K562 (cell line): ENCODE measurements at regions not wholly inside any gene's neighbourhood (a gene's known extent, or its start where the extent isn't known, plus 50 kb on each side); places are given as distances from the start of the nearest gene placed in this dataset.

ENCODE experiments used
- ATAC-seq: fragments of 200-7000 bp; cut with Tn5 transposase; 3 replicates; pipeline ENCODE4 v1.9.1; 2020; ENCODE audit warnings: moderate library complexity
- BruUV-seq: library from RNA; stranded (reverse); fragments of 400-500 nt; replicated peaks from 2 replicates; lab custom pipeline; 2021; lab: Mats Ljungman, UMichigan
- CTCF ChIA-PET: fragments of 300-600 bp; formaldehyde crosslinking; extraction: SDS; loops from one replicate; lab custom pipeline; 2021; ENCODE audit warnings: low intra/inter-chr PET ratio; lab: Yijun Ruan, JAX
- POLR2A ChIA-PET: fragments of 300-600, 350-650 bp; sonication (Branson Sonifier 250); formaldehyde crosslinking; extraction: SDS; loops from one replicate; lab custom pipeline; 2021; ENCODE audit warnings: antibody characterized with exemption, inconsistent platforms; lab: Yijun Ruan, JAX
- DNase-seq, 4 experiments: peaks; one replicate each; pipeline versions ENCODE4 v3.0.0 to v3.0.0-alpha.2; 2011 to 2018; ENCODE audit warnings: low spot score in 3 of 4, mixed read lengths in 3 of 4; ENCODE audit errors: extremely low read depth in 1 of 4
- FAIRE-seq: peaks from 2 replicates; lab custom pipeline; 2011; peaks lifted over from hg19 to GRCh38; lab: Jason Lieb, UNC
- H2AFZ ChIP-seq: 2 replicates; pipeline ENCODE4 v1.6.0; 2011; ENCODE audit warnings: low read depth, low read length, control low read depth, inconsistent platforms
- H3K27ac ChIP-seq: fragments of 200-600 bp; 3 replicates; pipeline ENCODE4 v1.8.0; 2011; ENCODE audit warnings: low read depth, mild to moderate bottlenecking, control low read depth, inconsistent platforms, low read length, moderate library complexity, mixed read lengths; ENCODE audit errors: extremely low read depth
- H3K27me3 ChIP-seq, 2 experiments: fragments of 300-600 bp in 1 of 2; 2 replicates in 1 of 2; 3 replicates in 1 of 2; pipeline versions ENCODE4 v1.6.0 to v1.8.0; 2011; ENCODE audit warnings: inconsistent platforms in 2 of 2, low read length in 2 of 2, mild to moderate bottlenecking in 1 of 2, mixed read lengths in 1 of 2, moderate library complexity in 1 of 2; ENCODE audit not compliant: control insufficient read depth in 2 of 2, insufficient read depth in 2 of 2
- H3K36me3 ChIP-seq: fragments of 300-600 bp; 3 replicates; pipeline ENCODE4 v1.8.0; 2011; ENCODE audit warnings: mild to moderate bottlenecking, low read length, inconsistent platforms; ENCODE audit not compliant: control insufficient read depth, insufficient read depth
- H3K4me1 ChIP-seq, 2 experiments: fragments of 200-600 bp in 1 of 2; replicated peaks in 1 of 2; 2 replicates in 1 of 2; 3 replicates in 1 of 2; pipeline versions ENCODE4 v1.5.1 to v1.8.0; 2011; ENCODE audit warnings: inconsistent platforms in 2 of 2, low read length in 2 of 2, mild to moderate bottlenecking in 1 of 2, mixed read lengths in 1 of 2, moderate library complexity in 1 of 2; ENCODE audit not compliant: control insufficient read depth in 2 of 2, insufficient read depth in 2 of 2
- H3K4me2 ChIP-seq: 2 replicates; pipeline ENCODE4 v1.6.1; 2011; ENCODE audit warnings: low read length, control low read depth, inconsistent platforms, mixed read lengths; ENCODE audit not compliant: insufficient read depth
- H3K4me3 ChIP-seq: fragments of 200-600 bp; sonication (generic), shearing (Covaris generic); 2 replicates; pipeline ENCODE4 v1.5.1; 2016; ENCODE audit warnings: control low read depth, inconsistent platforms
- H3K79me2 ChIP-seq: fragments of 200-600 bp; 3 replicates; pipeline ENCODE4 v1.8.0; 2011; ENCODE audit warnings: low read length, inconsistent platforms; ENCODE audit not compliant: control insufficient read depth, insufficient read depth
- H3K9ac ChIP-seq, 2 experiments: 2 replicates each; pipeline versions ENCODE4 v1.6.0 to v1.6.1; 2011; ENCODE audit warnings: low read depth in 2 of 2, low read length in 2 of 2, control low read depth in 1 of 2, inconsistent platforms in 1 of 2, mild to moderate bottlenecking in 1 of 2, mixed read lengths in 1 of 2; ENCODE audit not compliant: insufficient read depth in 1 of 2
- H3K9me1 ChIP-seq: one replicate; pipeline ENCODE4 v1.6.0; 2011; ENCODE audit warnings: inconsistent platforms, mild to moderate bottlenecking, low read length, moderate library complexity; ENCODE audit not compliant: control insufficient read depth, insufficient read depth
- H3K9me3 ChIP-seq: replicated peaks from 2 replicates; pipeline ENCODE4 v1.5.1; 2011; ENCODE audit warnings: low read depth, low read length, inconsistent platforms; ENCODE audit not compliant: control insufficient read depth, insufficient read depth
- H4K20me1 ChIP-seq: replicated peaks from 2 replicates; pipeline ENCODE4 v1.6.1; 2011; ENCODE audit warnings: low read length, inconsistent platforms, mixed read lengths; ENCODE audit not compliant: control insufficient read depth, insufficient read depth
- ASH1L ChIP-seq: fragments of 450-650 bp; IDR thresholded peaks from 2 replicates; pipeline ENCODE4 v1.6.1; 2018; ENCODE audit warnings: borderline replicate concordance, mild to moderate bottlenecking, low read depth; ENCODE audit not compliant: partially characterized antibody
- EHMT2 ChIP-seq: fragments of 450-650 bp; IDR thresholded peaks from 2 replicates; pipeline ENCODE4 v1.6.1; 2018; ENCODE audit warnings: antibody characterized with exemption
- FOS ChIP-seq: IDR thresholded peaks from 3 replicates; pipeline ENCODE4 v1.6.1; 2011; ENCODE audit not compliant: insufficient read length; ENCODE audit errors: extremely low read depth
- HMGXB4 ChIP-seq: sonication (generic); formaldehyde crosslinking; IDR thresholded peaks from 2 replicates; pipeline ENCODE4 v1.8.1; 2023; ENCODE audit warnings: mild to moderate bottlenecking, missing genetic modification reagents
- KAT7 ChIP-seq: sonication (generic); formaldehyde crosslinking; IDR thresholded peaks from 2 replicates; pipeline ENCODE4 v1.8.0; 2022; ENCODE audit warnings: missing genetic modification reagents, mild to moderate bottlenecking, borderline replicate concordance
- LEF1 ChIP-seq: fragments of 450-650 bp; IDR thresholded peaks from 2 replicates; pipeline ENCODE4 v1.6.1; 2016; ENCODE audit warnings: mild to moderate bottlenecking
- MED1 ChIP-seq: sonication (generic); formaldehyde crosslinking; IDR thresholded peaks from 2 replicates; pipeline ENCODE4 v1.8.1; 2023; ENCODE audit warnings: missing genetic modification reagents, borderline replicate concordance
- U2AF2 ChIP-seq: fragments of 200-400 bp; formaldehyde crosslinking; optimal IDR thresholded peaks from 2 replicates; pipeline ENCODE3; 2017; ENCODE audit warnings: low read depth, mild to moderate bottlenecking, low read length
- ZBTB8A ChIP-seq: fragments of 450-650 bp; IDR thresholded peaks from 2 replicates; pipeline ENCODE4 v1.6.1; 2018; ENCODE audit warnings: mild to moderate bottlenecking, moderate library complexity; ENCODE audit not compliant: partially characterized antibody
- ZFX ChIP-seq: sonication (generic); formaldehyde crosslinking; IDR thresholded peaks from 2 replicates; pipeline ENCODE4 v1.8.0; 2022; ENCODE audit warnings: mild to moderate bottlenecking, missing genetic modification reagents, moderate library complexity
- ZNF507 ChIP-seq: conservative IDR thresholded peaks from 2 replicates; pipeline ENCODE4 v1.6.1; 2017; ENCODE audit warnings: missing genetic modification characterization, missing compliant biosample characterization
- ZNF586 ChIP-seq: fragments of 450-650 bp; formaldehyde crosslinking; conservative IDR thresholded peaks from 2 replicates; pipeline ENCODE4 v1.4.0; 2020; ENCODE audit warnings: mild to moderate bottlenecking, moderate library complexity
- WGBS: fragments of 100-300 bp; shearing (Covaris generic); methylation state at CpG from one replicate; pipeline ENCODE4 v1.1.6; 2016; ENCODE audit warnings: low coverage, mixed read lengths; ENCODE audit not compliant: insufficient coverage; ENCODE audit errors: missing lambda C conversion rate; 5-methylcytosine and 5-hydroxymethylcytosine counted together
- in situ Hi-C: fragments of 300-500 bp; cut with MboI; formaldehyde crosslinking; loops from 4 replicates; pipeline ENCODE4 v1.15.0; 2018; ENCODE audit warnings: inconsistent platforms, mixed read lengths
- intact Hi-C: fragments of 100-400 bp; cut with micrococcal nuclease; formaldehyde crosslinking; loops from 2 replicates; pipeline ENCODE4 v1.14.2; 2022
- TF ChIP-seq, protein P1 (sequence below), 2 experiments: fragments of 250-450 bp in 1 of 2; fragments of 450-650 bp in 1 of 2; sonication (Bioruptor Pico) in 1 of 2; IDR thresholded peaks; 2 replicates each; pipeline versions ENCODE4 v1.6.1 to v1.8.0; 2016 to 2021; ENCODE audit warnings: mild to moderate bottlenecking in 2 of 2, moderate library complexity in 2 of 2, missing compliant biosample characterization in 1 of 2, missing genetic modification characterization in 1 of 2

DNA sequence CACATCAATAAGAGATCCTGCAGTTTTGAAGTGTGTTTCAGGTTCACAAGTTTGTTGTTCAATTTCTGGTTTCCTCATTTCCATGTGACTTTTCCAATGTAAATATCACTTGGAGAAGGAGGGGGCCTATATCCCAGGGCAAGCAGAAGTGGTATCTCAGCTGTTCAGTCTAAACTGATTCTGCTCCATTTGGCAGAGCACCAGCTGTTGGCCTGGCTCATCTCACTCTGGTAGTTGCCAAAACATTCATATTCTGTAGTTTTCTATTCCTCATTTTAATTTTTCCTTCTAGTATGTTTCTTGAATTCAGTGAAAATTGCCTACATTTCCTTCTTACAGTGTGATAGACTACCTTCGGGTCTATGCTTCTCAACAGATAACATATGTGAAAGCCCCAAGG, 101.8 kb upstream of the TAC1 start:
- ATAC-seq (no peak), DNase-seq (no peak), FAIRE-seq (no peak)
- intact Hi-C loops: no loop called here
- no peaks in the 10 kb centered on the region for H3K27me3 ChIP-seq
- no peaks in the 10 kb centered on the region for H3K79me2 ChIP-seq
- 0% methylated on average over 1 of the region's 1 CpG for WGBS
- H3K9me3 ChIP-seq: no peaks in the 10 kb centered on the region
- H3K9ac ChIP-seq: no peak overlapping the region
- no peaks in the 10 kb centered on the region for H3K9me1 ChIP-seq
- H2AFZ ChIP-seq: no peak overlapping the region
- no peaks in the 10 kb centered on the region for H3K36me3 ChIP-seq
- no peak overlapping the region for H3K4me2 ChIP-seq
- CTCF ChIA-PET: no interaction called here
- POLR2A ChIA-PET: no interaction called here
- in situ Hi-C loops: no loop called here
- H3K27ac ChIP-seq: no peak overlapping the region
- no peaks in the 10 kb centered on the region for H3K4me1 ChIP-seq
- H4K20me1 ChIP-seq: no peaks in the 10 kb centered on the region
- no peak for TF ChIP-seq ASH1L
- TF ChIP-seq KAT7: no peak
- no peak for TF ChIP-seq ZFX (CRISPR knock-in tag)
- TF ChIP-seq, protein P1, sequence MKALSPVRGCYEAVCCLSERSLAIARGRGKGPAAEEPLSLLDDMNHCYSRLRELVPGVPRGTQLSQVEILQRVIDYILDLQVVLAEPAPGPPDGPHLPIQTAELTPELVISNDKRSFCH (CRISPR knock-in tag; IDR thresholded peaks at IDR 0.05): no peak
- TF ChIP-seq, protein P1 (tag; IDR thresholded peaks at IDR 0.05): no peak
- TF ChIP-seq ZNF586 (CRISPR knock-in tag): no peak
- TF ChIP-seq U2AF2: no peak
- no peak for TF ChIP-seq ZNF507 (tag)
- TF ChIP-seq HMGXB4: no peak
- no peak for TF ChIP-seq MED1
- TF ChIP-seq FOS: no peak
- no peak for TF ChIP-seq LEF1
- TF ChIP-seq EHMT2: no peak
- TF ChIP-seq ZBTB8A: no peak
- no TSS peak for BruUV-seq
- H3K4me3 ChIP-seq: no peak overlapping the region
